Activated T-cell treated with anti-CD3 and anti-CD28 coated beads, Interleukin-2, amount 50 U/mL, for 4 hours (primary cell): ENCODE measurements at regions not wholly inside any gene's neighbourhood (a gene's known extent, or its start where the extent isn't known, plus 50 kb on each side); places are given as distances from the start of the nearest gene placed in this dataset.
"Not testable (repeated sequence)": the region's sequence is repeated elsewhere in the genome, so short reads cannot be mapped to it uniquely, and the experiment has no call there.

Source experiments
- ATAC-seq, 2 donors: fragments of 200-7000 bp; cut with Tn5 transposase; one replicate each; pipeline ENCODE4 v1.10.0; 2021
- DNase-seq: peaks from one replicate; pipeline ENCODE4 v3.0.0-alpha.2; 2020
- H3K27me3 Mint-ChIP-seq: one replicate; pipeline ENCODE4 v1.8.0; 2021; ENCODE audit warnings: low read depth, mixed read lengths
- H3K36me3 Mint-ChIP-seq: one replicate; pipeline ENCODE4 v1.8.0; 2022; ENCODE audit warnings: mixed read lengths; ENCODE audit not compliant: insufficient read depth
- H3K4me1 Mint-ChIP-seq: one replicate; pipeline ENCODE4 v1.8.0; 2021; ENCODE audit warnings: low read depth, mixed read lengths
- H3K4me3 Mint-ChIP-seq: one replicate; pipeline ENCODE4 v1.8.0; 2021; ENCODE audit warnings: mild to moderate bottlenecking, moderate library complexity, mixed read lengths
- H3K9me3 Mint-ChIP-seq: one replicate; pipeline ENCODE4 v1.8.0; 2021; ENCODE audit warnings: mixed read lengths

DNA sequence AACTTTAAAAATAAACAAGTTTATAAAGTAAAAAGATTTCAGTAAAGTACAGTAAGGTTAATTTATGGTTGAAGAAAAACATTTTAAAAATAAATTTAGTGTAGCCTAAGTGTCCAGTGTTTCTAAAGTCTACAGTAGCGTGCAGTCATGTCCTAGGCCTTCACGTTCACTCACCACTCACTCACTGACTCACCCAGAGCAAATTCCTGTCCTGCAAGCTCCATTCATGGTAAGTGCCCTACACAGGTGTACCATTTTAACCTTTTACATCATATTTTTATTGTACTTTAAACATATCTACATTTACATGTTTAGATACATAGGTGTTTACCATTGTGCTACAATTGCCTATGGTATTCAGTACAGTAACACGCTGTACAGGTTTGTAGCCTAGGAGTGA is 81.4 kb downstream of the PRL start:
- not testable (repeated sequence) for H3K4me3 Mint-ChIP-seq, H3K36me3 Mint-ChIP-seq, ATAC-seq, H3K9me3 Mint-ChIP-seq, H3K4me1 Mint-ChIP-seq, DNase-seq, H3K27me3 Mint-ChIP-seq

DNA sequence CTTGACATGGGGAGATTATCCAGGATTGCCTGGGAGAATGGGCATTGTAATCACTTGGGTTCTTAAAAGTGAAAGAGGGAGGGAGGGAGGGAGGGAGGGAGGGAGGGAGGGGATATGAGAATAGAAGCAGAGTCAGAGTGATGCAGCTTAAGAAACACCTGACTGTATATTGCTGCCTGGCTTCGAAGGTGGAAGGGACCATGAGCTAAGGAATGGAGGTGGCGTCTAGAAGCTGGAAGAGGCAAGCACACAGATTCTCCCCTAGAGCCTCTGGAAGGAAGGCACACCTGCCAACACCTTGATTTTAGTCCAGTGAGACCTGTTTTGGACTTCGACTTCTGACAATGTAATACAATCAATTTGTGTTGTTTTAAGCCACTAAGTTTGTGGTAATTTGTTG is 78.4 kb downstream of the PRL start:
- no peak for ATAC-seq
- no peak for DNase-seq
- Mint-ChIP-seq H3K36me3 (no peaks in the 10 kb centered on the region), H3K4me1 (no peaks in the 10 kb centered on the region), H3K9me3 (no peaks in the 10 kb centered on the region), H3K4me3 (no peak overlapping the region), H3K27me3 (no peaks in the 10 kb centered on the region)

DNA sequence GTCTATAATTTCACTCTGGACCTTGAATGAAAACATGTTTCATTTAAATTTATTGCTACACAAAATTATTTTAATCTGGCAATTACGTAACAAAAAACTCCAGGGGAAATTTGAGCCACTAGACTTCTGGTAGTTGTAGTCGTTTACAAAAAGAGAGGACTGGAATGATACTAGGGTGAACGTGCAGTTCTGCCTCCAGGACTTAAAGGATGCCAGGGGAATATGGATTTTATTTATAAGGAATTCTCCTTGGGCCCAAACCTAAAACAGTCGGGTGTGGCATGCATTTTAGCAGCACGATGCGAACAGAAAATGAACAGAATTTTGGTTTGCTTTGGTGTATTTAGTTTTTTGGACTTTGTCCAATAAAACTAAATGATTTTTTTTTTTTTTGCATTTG is 76.9 kb downstream of the PRL start:
- Mint-ChIP-seq H3K36me3 (no peaks in the 10 kb centered on the region), H3K9me3 (no peaks in the 10 kb centered on the region), H3K4me3 (no peak overlapping the region), H3K4me1 (no peaks in the 10 kb centered on the region), H3K27me3 (no peaks in the 10 kb centered on the region)
- ATAC-seq (no peak), DNase-seq (no peak)

DNA sequence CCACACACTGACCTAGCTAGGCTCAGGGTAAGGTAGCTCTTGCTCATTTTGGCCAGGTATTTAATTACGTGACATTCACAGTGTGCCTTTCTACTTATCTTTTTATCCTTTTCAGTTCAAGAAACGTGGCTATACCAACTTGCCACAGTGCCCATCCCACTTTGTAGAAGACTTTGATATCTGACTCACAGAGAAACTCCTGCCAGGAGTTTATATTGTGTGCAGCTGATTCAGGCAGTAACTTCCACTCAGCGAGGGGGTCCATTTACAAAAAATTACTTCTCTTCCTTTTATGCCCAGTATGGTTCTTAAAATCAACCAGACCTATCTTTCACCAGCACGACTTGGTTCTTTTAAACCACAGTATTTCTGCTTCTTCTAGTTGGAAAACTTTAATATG is 75.6 kb downstream of the PRL start:
- H3K4me3 Mint-ChIP-seq, result no peak overlapping the region
- H3K4me1 Mint-ChIP-seq, result no peaks in the 10 kb centered on the region
- H3K9me3 Mint-ChIP-seq, result no peaks in the 10 kb centered on the region
- no peak for ATAC-seq
- DNase-seq, result no peak
- no peaks in the 10 kb centered on the region for H3K27me3 Mint-ChIP-seq
- no peaks in the 10 kb centered on the region for H3K36me3 Mint-ChIP-seq

DNA sequence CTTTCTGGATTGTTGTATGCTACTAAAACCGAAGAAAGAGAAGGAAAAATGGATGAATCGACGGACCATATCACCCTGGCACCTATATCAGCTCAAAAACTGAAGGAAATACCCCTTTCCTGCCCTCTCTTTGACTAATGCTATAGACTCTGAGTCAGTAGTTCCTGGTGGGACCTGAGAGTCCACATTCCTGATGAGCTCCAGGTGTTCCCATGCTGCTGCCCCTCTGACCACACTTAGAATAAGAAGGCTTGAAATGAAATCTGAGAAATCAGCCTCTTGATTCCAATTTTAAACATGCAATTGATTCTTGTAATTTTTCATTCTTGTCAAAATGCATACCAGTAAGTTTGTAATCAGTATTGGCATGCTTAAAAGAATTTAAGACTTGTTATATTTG is 75.2 kb downstream of the PRL start:
- Mint-ChIP-seq H3K4me1 (no peaks in the 10 kb centered on the region), H3K27me3 (no peaks in the 10 kb centered on the region), H3K4me3 (no peak overlapping the region), H3K36me3 (no peaks in the 10 kb centered on the region), H3K9me3 (no peaks in the 10 kb centered on the region)
- no peak for ATAC-seq
- no peak for DNase-seq

DNA sequence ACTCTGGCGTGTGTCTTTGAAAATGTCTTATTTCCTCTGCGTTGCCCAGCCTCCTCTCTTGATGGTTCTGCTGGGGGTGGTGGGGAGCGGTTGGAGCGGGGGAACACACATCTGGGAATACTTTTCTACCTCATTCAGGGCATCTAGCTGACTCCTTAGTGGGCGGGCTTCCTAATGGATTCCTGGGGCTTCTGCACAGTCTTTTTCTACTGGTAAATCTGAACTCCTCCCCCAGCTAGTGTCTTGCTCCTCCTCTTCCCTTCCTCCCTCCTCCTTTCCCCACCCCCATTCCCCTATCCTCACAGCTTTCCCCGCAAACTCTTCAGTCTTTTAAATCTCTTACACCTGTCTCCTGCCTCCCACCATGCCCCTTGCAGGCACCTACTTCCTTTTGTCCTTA is 74.4 kb downstream of the PRL start:
- no peaks in the 10 kb centered on the region for H3K4me1 Mint-ChIP-seq
- H3K36me3 Mint-ChIP-seq, result no peaks in the 10 kb centered on the region
- no peak for DNase-seq
- H3K9me3 Mint-ChIP-seq, result no peaks in the 10 kb centered on the region
- ATAC-seq, result no peak
- no peaks in the 10 kb centered on the region for H3K27me3 Mint-ChIP-seq
- H3K4me3 Mint-ChIP-seq, result no peak overlapping the region

DNA sequence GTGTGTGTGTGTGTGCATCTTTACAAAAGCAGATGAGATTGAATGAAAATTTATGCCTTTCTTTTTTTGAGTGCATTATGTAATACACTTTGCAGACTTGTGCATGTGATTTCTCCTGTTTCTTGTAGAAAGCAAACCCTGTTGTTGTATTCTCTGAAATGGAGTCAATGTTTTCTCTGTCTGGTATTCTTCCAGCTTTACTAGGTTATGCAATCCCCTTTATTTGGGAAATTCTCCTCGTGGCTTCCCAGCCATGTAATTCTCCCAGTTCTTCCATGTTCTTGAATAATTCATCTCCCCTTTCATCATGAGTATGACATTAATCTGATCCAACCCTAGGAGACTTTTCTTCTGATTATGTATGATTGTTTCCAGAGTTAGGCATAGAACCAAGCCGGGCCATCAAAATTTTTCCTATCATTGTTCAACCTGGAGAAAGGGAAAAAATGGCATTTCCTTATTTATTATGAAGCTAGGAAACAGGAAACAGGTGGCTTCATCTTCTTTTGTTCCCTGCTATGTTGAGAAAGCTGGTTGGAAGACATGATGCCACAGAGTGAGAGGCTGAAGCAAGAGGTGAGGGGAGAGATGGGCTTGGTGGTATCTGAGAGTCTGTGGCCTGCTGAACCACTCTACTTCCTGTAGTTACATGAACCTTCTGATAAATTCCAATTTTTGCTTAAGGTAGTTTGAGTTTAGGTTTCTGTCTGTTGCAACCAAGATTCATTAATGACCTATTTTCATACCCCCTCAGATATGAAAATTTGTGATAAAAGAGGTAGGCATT is 68.8 kb downstream of the PRL start:
- Mint-ChIP-seq H3K9me3 (peaks cover 5% of the 10 kb centered on the region), H3K36me3 (no peaks in the 10 kb centered on the region)
- no peak for ATAC-seq

DNA sequence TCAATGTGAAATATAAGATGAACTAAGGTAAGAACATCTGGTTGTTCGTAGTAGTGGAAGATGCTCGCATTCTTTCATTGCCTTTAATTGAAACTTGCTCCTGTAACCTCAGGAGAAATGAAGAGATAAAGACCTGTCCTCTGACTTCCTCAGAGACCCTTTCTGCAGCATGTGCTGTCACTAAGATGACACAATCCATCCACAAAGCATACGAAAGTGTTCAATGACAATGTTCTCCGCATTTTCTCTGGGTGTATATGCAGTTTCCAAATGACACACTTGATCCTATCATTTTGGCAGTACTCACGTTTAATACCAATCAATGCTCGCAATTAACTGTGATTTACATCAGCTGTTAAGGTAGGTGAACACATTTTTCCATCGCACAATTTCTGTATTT is 65.8 kb downstream of the PRL start:
- ATAC-seq (no peak), DNase-seq (no peak)
- Mint-ChIP-seq H3K4me1 (no peaks in the 10 kb centered on the region), H3K36me3 (no peaks in the 10 kb centered on the region), H3K9me3 (peaks cover 5% of the 10 kb centered on the region), H3K4me3 (no peak overlapping the region), H3K27me3 (no peaks in the 10 kb centered on the region)

More for the DNA sequence above, 68.8 kb downstream of the PRL start:
- no peak for DNase-seq
- Mint-ChIP-seq H3K4me3 (no peak overlapping the region), H3K4me1 (no peaks in the 10 kb centered on the region), H3K27me3 (no peaks in the 10 kb centered on the region)

DNA sequence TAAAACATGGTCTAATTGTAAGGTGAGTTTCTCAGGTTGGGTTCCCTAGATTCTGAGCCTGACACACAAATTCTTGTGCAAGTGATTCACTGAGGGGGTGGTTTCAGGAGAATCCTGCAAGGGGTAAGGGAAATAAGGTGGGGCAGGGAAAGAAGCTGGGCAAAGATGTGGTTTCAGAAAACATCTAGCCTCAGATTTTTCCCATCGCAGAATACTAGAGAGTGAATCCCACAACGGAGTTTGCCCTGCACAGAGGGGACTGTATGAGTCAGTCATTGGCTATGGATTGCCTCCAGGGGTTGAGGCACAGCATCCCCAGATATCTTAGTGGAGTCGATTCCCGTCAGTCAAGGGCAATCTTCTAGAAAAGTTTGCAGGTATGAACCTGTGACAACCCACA is 65.2 kb downstream of the PRL start:
- no peaks in the 10 kb centered on the region for H3K27me3 Mint-ChIP-seq
- no peak for ATAC-seq
- no peak overlapping the region for H3K4me3 Mint-ChIP-seq
- no peaks in the 10 kb centered on the region for H3K36me3 Mint-ChIP-seq
- peaks cover 5% of the 10 kb centered on the region for H3K9me3 Mint-ChIP-seq
- no peaks in the 10 kb centered on the region for H3K4me1 Mint-ChIP-seq
- no peak for DNase-seq

DNA sequence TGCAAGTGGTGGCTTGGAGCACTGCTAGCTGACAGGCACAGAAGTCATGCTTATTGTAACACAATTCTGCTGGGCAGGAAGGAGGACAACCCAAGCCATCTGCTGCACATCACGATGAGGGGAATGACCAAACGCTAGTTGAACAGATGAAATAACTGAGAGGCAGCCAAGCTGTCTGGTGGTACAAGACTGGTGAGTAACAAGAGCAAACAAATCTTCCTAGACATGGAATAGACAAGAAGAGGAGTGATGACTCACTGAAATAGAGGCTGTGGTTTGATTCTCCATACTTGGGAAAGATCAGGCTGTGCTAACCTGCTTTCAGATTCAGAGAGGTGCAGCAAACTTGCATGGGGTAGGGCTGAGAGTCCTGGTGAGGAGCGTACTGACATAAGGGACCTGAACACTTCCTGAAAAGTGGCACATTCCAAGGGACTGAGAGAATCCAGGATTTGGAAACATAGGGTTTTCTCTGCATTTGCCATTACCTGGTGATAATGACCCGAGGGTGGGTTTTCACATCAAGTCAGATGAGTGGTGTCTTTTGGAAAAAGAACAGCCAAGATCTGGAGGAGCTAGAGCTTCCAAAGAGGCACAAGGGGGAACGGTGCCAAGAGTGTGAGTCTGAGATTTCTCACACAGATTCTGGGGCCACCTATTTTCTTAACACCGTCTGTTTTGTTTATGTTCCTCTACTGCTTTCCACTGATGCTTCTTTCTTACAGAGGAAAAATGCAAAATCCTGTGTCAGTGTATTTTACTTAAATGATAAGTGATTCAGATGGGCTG is 60.0 kb downstream of the PRL start:
- Mint-ChIP-seq H3K4me1 (no peaks in the 10 kb centered on the region), H3K36me3 (no peaks in the 10 kb centered on the region), H3K27me3 (no peaks in the 10 kb centered on the region), H3K9me3 (peaks cover 3% of the 10 kb centered on the region), H3K4me3 (no peak overlapping the region)
- no peak for ATAC-seq
- no peak for DNase-seq
